K562 (cell line): ENCODE measurements at regions not wholly inside any gene's neighbourhood (a gene's known extent, or its start where the extent isn't known, plus 50 kb on each side); places are given as distances from the start of the nearest gene placed in this dataset.

Experiments used
- CBX2 ChIP-seq: fragments of 200-600 bp; sonication (generic); IDR thresholded peaks from one replicate; pipeline ENCODE4 v1.6.1; 2012; ENCODE audit warnings: mild to moderate bottlenecking, low read length, inconsistent platforms; ENCODE audit not compliant: insufficient read depth, poor library complexity, severe bottlenecking
- DNMT1 ChIP-seq: fragments of 450-650 bp; IDR thresholded peaks from 2 replicates; pipeline ENCODE4 v1.6.1; 2016; ENCODE audit warnings: antibody characterized with exemption, mild to moderate bottlenecking
- ETV6 ChIP-seq, 3 experiments: fragments of 150-350 bp in 1 of 3; sonication (generic) in 1 of 3; formaldehyde crosslinking in 1 of 3; IDR thresholded peaks; 2 replicates each; pipeline versions ENCODE4 v1.6.1 to v1.8.0; 2014 to 2022; ENCODE audit warnings: borderline replicate concordance in 2 of 3, low read depth in 2 of 3, antibody characterized with exemption in 1 of 3, low read length in 1 of 3, mild to moderate bottlenecking in 1 of 3, missing genetic modification reagents in 1 of 3
- HDAC1 ChIP-seq, 2 experiments: fragments of 450-650 bp; IDR thresholded peaks; 2 replicates each; pipeline ENCODE4 v1.6.1; 2016 to 2017; ENCODE audit warnings: inconsistent platforms in 1 of 2, mild to moderate bottlenecking in 1 of 2, moderate library complexity in 1 of 2
- HNRNPLL ChIP-seq: fragments of 200-400 bp; formaldehyde crosslinking; IDR thresholded peaks from 2 replicates; pipeline ENCODE4 v1.6.1; 2017; ENCODE audit warnings: low read length, low read depth, mild to moderate bottlenecking; ENCODE audit not compliant: poor library complexity, severe bottlenecking
- MYC ChIP-seq, 2 experiments: fragments of 250-450 bp in 1 of 2; sonication (Bioruptor Pico) in 1 of 2; IDR thresholded peaks; 2 replicates each; pipeline versions ENCODE4 v1.5.1 to v1.6.1; 2012 to 2021; ENCODE audit warnings: low read depth in 2 of 2, borderline replicate concordance in 1 of 2, improper control_type of control experiment in 1 of 2, low read length in 1 of 2, mild to moderate bottlenecking in 1 of 2, moderate library complexity in 1 of 2
- NFIC ChIP-seq: fragments of 450-650 bp; IDR thresholded peaks from 2 replicates; pipeline ENCODE4 v1.6.1; 2017; ENCODE audit warnings: mild to moderate bottlenecking, inconsistent platforms
- PBX2 ChIP-seq, 2 experiments: IDR thresholded peaks in 1 of 2; conservative IDR thresholded peaks in 1 of 2; 2 replicates each; pipeline ENCODE4 v1.6.1; 2016; ENCODE audit warnings: low read depth in 2 of 2, mild to moderate bottlenecking in 1 of 2, missing compliant biosample characterization in 1 of 2, missing genetic modification characterization in 1 of 2, moderate library complexity in 1 of 2
- PCBP2 ChIP-seq: fragments of 200-400 bp; formaldehyde crosslinking; IDR thresholded peaks from 2 replicates; pipeline ENCODE4 v1.6.1; 2018; ENCODE audit warnings: low read length, low read depth, mild to moderate bottlenecking, moderate library complexity; ENCODE audit not compliant: poor library complexity, severe bottlenecking
- PKNOX1 ChIP-seq: fragments of 450-650 bp; IDR thresholded peaks from 2 replicates; pipeline ENCODE4 v1.6.1; 2016
- POLR2A ChIP-seq: fragments of 450-650 bp; conservative IDR thresholded peaks from 2 replicates; pipeline ENCODE4 v1.6.1; 2016
- SP2 ChIP-seq: IDR thresholded peaks from 2 replicates; pipeline ENCODE4 v1.6.1; 2011; ENCODE audit warnings: mild to moderate bottlenecking, low read depth, low read length, moderate library complexity; ENCODE audit not compliant: poor library complexity, severe bottlenecking; ENCODE audit errors: extremely low read depth
- TEAD4 ChIP-seq, 2 experiments: sonication (generic) in 1 of 2; formaldehyde crosslinking in 1 of 2; IDR thresholded peaks; 2 replicates each; pipeline versions ENCODE4 v1.6.1 to v1.8.0; 2012 to 2022; ENCODE audit warnings: borderline replicate concordance in 1 of 2, inconsistent platforms in 1 of 2, low read length in 1 of 2, mild to moderate bottlenecking in 1 of 2, missing genetic modification reagents in 1 of 2
- ZC3H8 ChIP-seq: fragments of 450-650 bp; IDR thresholded peaks from 2 replicates; pipeline ENCODE4 v1.6.1; 2017

DNA sequence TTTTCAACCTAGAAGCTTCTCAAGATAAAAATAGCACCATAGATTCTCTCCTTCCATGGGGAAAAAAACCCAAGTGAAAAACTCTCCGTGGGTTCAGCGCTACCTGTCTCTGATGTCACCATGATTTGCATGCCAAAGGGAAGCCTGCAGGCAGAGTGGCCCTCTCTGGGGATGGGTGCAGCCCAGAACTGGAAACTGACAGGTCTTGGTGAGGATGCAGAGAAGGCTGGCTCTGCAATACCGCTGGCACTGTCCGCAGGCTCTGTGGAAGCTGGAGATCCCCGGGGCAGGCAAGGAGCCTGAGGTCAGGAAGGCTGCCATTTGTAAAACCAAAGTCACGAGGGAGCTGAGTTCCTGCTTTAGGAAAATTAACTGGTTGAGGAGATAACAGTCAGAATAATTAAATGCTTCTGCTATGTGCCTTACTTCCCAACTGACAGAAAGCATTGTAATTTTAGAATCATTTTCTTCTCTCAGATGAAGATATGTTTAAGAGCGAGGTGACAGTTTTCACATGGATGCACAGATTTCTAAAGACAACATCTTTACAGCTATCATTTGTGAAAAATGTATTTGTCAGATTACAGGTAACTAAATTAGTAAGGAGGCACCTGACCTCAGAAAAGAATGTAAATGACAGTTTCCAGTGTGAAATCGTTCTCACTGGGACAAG lies 731.5 kb upstream of the FZD8 start:
- no peak for TF ChIP-seq ZC3H8
- TF ChIP-seq PCBP2, result no peak
- no peak for TF ChIP-seq NFIC
- no peak for TF ChIP-seq DNMT1
- no peak for TF ChIP-seq SP2
- no peak for TF ChIP-seq TEAD4 (IDR thresholded peaks at IDR 0.05; ENCODE audit: low read length)
- TF ChIP-seq TEAD4 (CRISPR knock-in tag; IDR thresholded peaks at IDR 0.05; ENCODE audit: borderline replicate concordance), result no peak
- TF ChIP-seq ETV6 (IDR thresholded peaks at IDR 0.05; ENCODE audit: borderline replicate concordance in 1 of 2, low read depth in 2 of 2, low read length in 1 of 2), result no peak
- no peak for TF ChIP-seq ETV6 (CRISPR knock-in tag; IDR thresholded peaks at IDR 0.05; ENCODE audit: borderline replicate concordance)
- TF ChIP-seq POLR2A, result no peak
- TF ChIP-seq HDAC1 (IDR thresholded peaks at IDR 0.05), result no peak
- TF ChIP-seq PKNOX1, result no peak
- TF ChIP-seq PBX2 (CRISPR knock-in tag; IDR thresholded peaks at IDR 0.05; ENCODE audit: low read depth), result no peak
- no peak for TF ChIP-seq PBX2 (tag; conservative IDR thresholded peaks at IDR 0.05; ENCODE audit: low read depth)
- no peak for TF ChIP-seq MYC (IDR thresholded peaks at IDR 0.05; ENCODE audit: low read depth, low read length)
- no peak for TF ChIP-seq MYC (CRISPR knock-in tag; IDR thresholded peaks at IDR 0.05; ENCODE audit: borderline replicate concordance, low read depth)
- TF ChIP-seq CBX2, result no peak
- no peak for TF ChIP-seq HNRNPLL
